Activated T-cell treated with anti-CD3 and anti-CD28 coated beads, Interleukin-2, amount 50 U/mL, for 72 hours (primary cell): ENCODE measurements at regions not wholly inside any gene's neighbourhood (a gene's known extent, or its start where the extent isn't known, plus 50 kb on each side); places are given as distances from the start of the nearest gene placed in this dataset.

Experiments
- ATAC-seq, 2 donors: fragments of 150-1000 bp; cut with Tn5 transposase; replicated peaks in 1 of 2; 2 replicates each; pipeline ENCODE4 v1.10.0; 2021; ENCODE audit warnings: moderate library complexity in 2 of 2, mild to moderate bottlenecking in 1 of 2
- DNase-seq, 2 donors: peaks; one replicate each; pipeline ENCODE4 v3.0.0; 2021 to 2022; ENCODE audit warnings: mixed read lengths in 1 of 2
- H3K27ac Mint-ChIP-seq: one replicate; pipeline ENCODE4 v1.8.0; 2022; ENCODE audit warnings: mild to moderate bottlenecking, moderate library complexity, mixed read lengths
- H3K27me3 Mint-ChIP-seq: one replicate; pipeline ENCODE4 v1.8.0; 2022; ENCODE audit warnings: low read depth, mixed read lengths
- H3K36me3 Mint-ChIP-seq, 2 donors: one replicate each; pipeline ENCODE4 v1.8.0; 2022; ENCODE audit warnings: mixed read lengths in 2 of 2, mild to moderate bottlenecking in 1 of 2; ENCODE audit not compliant: insufficient read depth in 2 of 2
- H3K4me1 Mint-ChIP-seq: one replicate; pipeline ENCODE4 v1.8.0; 2022; ENCODE audit warnings: low read depth, mixed read lengths
- H3K4me3 Mint-ChIP-seq, 2 donors: one replicate each; pipeline ENCODE4 v1.8.0; 2022; ENCODE audit warnings: mild to moderate bottlenecking in 2 of 2, mixed read lengths in 2 of 2, moderate library complexity in 2 of 2
- H3K9me3 Mint-ChIP-seq, 2 donors: one replicate each; pipeline ENCODE4 v1.8.0; 2022; ENCODE audit warnings: mixed read lengths in 2 of 2

DNA sequence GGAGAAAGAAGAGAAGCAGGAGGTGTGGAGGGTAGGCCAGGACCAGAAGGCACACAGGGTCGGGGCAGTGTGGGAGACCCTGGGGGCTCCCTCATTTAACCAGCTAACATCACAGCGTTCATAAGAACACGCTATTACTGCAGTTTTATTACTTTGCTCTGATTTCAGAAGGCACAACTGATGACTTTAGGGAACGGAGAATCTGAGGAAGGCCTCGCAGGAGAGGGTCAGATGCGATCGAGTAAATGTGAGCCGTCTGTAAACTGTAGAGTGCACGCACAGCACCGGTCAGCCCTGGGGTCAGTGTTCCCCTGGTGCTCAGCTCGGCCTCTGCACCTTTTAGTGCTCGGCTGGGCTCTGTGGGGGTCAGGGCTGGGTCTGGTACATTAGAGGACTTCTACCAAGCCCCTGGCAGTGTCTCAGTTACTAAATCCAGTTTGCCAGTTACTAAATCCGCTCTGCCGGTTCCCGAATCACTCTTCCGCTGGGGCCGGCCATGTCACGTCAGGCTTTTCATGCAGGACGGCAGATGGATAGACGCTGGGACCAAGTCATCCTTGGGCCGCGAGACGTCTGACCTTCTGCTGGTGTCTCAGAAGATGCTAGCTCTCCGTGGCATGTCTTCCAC lies 325.9 kb downstream of the SEC14L1 start:
- Mint-ChIP-seq H3K4me3 (peak overlapping the region; percentile 74 to 75), H3K27ac (peak overlapping the region; percentile 83), H3K9me3 (peaks cover 9 to 10% of the 10 kb centered on the region in 2 donors)

GRCh38 chr17:77467521-77467920 lies 326.8 kb downstream of the SEC14L1 start:
- peak overlapping the region; percentile 87 for H3K27ac Mint-ChIP-seq

More for the DNA sequence above, 325.9 kb downstream of the SEC14L1 start:
- no peaks in the 10 kb centered on the region for H3K27me3 Mint-ChIP-seq
- H3K36me3 Mint-ChIP-seq, result peaks cover 21 to 54% of the 10 kb centered on the region in 2 donors
- peaks cover 89% of the 10 kb centered on the region for H3K4me1 Mint-ChIP-seq
- ATAC-seq (no peak), DNase-seq (no peak)

DNA sequence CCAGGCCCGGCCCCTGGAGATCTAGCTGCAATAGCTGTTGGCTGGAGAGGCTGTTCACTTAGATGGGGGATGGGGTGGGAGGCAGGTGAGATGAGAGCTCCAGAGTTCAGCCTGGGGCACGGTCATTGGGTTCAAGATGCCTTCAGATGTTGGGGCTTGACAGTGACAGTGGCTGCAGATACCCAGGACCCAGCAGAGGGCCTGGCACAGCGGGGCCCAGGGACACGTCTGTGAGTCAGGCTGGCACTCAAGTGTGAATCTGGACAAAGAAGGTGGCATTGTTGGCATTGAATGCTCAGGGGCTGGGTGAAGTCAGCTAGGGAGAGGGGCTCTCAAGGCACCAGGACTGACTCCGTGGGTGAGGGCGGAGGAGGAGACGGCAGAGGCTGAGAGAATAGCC lies 328.1 kb downstream of the SEC14L1 start:
- H3K9me3 Mint-ChIP-seq, result peaks cover 9 to 10% of the 10 kb centered on the region in 2 donors
- peaks cover 23 to 46% of the 10 kb centered on the region in 2 donors for H3K36me3 Mint-ChIP-seq
- no peaks in the 10 kb centered on the region for H3K27me3 Mint-ChIP-seq
- DNase-seq (no peak), ATAC-seq (no peak)
- peak overlapping the region in 1 of 2 donors; percentile 2 for H3K4me3 Mint-ChIP-seq
- H3K4me1 Mint-ChIP-seq, result peaks cover 92% of the 10 kb centered on the region
- H3K27ac Mint-ChIP-seq, result peak overlapping the region; percentile 87

More at GRCh38 chr17:77467521-77467920, 326.8 kb downstream of the SEC14L1 start:
- peaks cover 89% of the 10 kb centered on the region for H3K4me1 Mint-ChIP-seq
- ATAC-seq (no peak), DNase-seq (no peak)
- H3K36me3 Mint-ChIP-seq, result peaks cover 21 to 53% of the 10 kb centered on the region in 2 donors
- no peaks in the 10 kb centered on the region for H3K27me3 Mint-ChIP-seq
- H3K9me3 Mint-ChIP-seq, result peaks cover 9 to 10% of the 10 kb centered on the region in 2 donors
- no peak overlapping the region for H3K4me3 Mint-ChIP-seq

GRCh38 chr17:77470330-77470786 lies 329.6 kb downstream of the SEC14L1 start:
- Mint-ChIP-seq H3K4me1 (peaks cover 98% of the 10 kb centered on the region), H3K36me3 (peaks cover 18 to 43% of the 10 kb centered on the region in 2 donors), H3K27me3 (no peaks in the 10 kb centered on the region), H3K27ac (peak overlapping the region; percentile 22), H3K9me3 (peaks cover 9 to 10% of the 10 kb centered on the region in 2 donors), H3K4me3 (peak overlapping the region; percentile 20 to 77)
- ATAC-seq (no peak), DNase-seq (no peak)

DNA sequence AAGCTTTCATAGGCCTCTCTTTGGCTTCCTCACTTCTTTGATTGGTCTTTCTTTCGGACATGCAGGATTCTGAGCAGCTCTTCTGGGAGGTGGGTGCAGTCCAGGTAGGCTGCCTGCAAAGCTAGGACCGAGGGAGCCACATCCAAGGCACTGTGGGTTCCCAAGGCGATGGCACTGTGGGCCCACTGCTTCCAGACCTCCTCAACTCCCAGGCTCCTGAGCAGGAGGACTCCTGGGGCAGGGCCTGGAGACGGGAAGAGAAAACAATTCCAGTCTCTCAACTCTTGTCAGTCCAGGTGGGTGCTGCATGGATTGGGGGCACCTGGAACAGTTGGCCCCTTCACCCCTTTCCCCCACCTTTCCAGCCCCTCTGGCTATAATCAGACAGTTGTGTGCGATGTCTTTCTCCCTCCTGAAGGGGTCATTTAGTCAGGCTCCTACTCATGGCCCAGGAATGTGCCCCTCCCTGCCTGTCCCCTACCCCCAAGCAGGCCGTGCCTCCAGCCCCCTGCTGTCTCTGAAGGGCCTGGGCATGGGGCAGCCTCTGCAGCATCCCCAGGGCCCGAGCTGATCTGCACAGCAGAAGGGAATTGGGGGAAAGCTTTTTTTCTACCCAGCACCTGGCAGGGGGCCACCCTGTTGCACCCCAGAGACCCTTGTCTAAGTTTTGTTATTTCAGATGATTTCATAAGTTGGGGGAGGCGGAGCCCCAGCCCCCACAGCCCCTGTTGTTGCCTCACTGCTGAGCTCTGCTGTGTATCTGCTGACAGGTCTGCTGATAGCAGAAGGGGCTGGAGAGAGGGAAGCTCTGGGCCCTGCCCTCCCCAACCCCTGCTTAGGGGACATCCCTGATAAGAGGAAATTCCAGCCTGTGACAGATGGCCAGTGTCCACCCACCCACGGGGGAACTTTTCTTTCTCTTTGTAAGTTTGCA lies 330.3 kb downstream of the SEC14L1 start:
- Mint-ChIP-seq H3K4me3 (peak overlapping the region; percentile 72 to 77), H3K36me3 (peaks cover 18 to 45% of the 10 kb centered on the region in 2 donors)
- no peak for DNase-seq

GRCh38 chr17:77471984-77472461 lies 331.3 kb downstream of the SEC14L1 start:
- peaks cover 98% of the 10 kb centered on the region for H3K4me1 Mint-ChIP-seq
- DNase-seq, result no peak
- peak overlapping the region; percentile 84 for H3K27ac Mint-ChIP-seq
- ATAC-seq, result no peak
- H3K36me3 Mint-ChIP-seq, result peaks cover 18 to 41% of the 10 kb centered on the region in 2 donors
- no peaks in the 10 kb centered on the region for H3K27me3 Mint-ChIP-seq
- peak overlapping the region; percentile 72 to 77 for H3K4me3 Mint-ChIP-seq
- H3K9me3 Mint-ChIP-seq, result peaks cover 9 to 10% of the 10 kb centered on the region in 2 donors

More for the DNA sequence above, 330.3 kb downstream of the SEC14L1 start:
- H3K27me3 Mint-ChIP-seq, result no peaks in the 10 kb centered on the region
- H3K9me3 Mint-ChIP-seq, result peaks cover 9 to 10% of the 10 kb centered on the region in 2 donors
- peaks cover 98% of the 10 kb centered on the region for H3K4me1 Mint-ChIP-seq
- H3K27ac Mint-ChIP-seq, result peak overlapping the region; percentile 84
- ATAC-seq, result no peak

DNA sequence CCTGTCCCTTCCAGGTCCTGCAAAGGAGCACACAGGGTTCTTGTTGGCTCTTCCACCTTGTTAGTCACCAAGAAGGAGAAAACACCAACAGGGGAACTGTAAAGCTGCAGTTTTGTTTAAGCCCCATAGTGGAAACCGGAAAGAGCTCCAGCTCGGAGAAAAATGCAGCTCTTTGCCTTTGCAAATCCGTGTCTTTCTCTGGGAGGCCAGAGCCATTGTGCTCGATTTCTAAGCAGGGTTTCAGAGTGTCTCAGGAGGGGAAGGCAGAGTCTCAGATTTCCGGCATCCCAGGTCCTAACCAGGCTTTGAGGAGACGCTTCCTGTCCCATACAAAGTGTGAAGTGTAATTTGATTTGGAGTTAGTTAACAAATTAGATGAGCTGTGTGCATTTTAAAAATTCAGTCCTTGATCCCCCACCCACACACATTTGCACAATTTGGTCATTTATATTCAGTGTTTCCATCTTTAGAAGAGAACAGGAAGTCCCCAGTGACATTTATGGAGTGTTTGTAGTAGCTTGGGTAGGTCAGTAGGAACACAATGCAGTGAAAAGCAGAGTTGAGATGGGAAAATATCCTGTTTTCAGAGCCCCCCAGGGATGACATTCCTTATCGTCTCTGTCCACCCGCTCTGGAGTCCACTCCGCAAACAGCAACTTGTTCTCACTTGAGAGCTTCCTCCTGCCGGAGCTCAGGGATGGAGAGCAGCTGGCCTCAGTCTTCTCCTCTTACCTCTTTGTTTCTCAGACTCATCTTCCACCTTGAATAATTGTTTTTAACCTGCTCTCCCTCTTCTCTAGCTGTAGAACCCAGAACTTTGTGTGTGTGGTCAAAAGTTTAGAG lies 331.9 kb downstream of the SEC14L1 start:
- no peaks in the 10 kb centered on the region for H3K27me3 Mint-ChIP-seq
- peaks cover 9 to 10% of the 10 kb centered on the region in 2 donors for H3K9me3 Mint-ChIP-seq
- H3K27ac Mint-ChIP-seq, result peak overlapping the region; percentile 84
- H3K4me1 Mint-ChIP-seq, result peaks cover 100% of the 10 kb centered on the region
- H3K4me3 Mint-ChIP-seq, result peak overlapping the region; percentile 72 to 77
- ATAC-seq (peak; percentile 22 to 27), DNase-seq (peak in 1 of 2 donors; percentile 32)
- H3K36me3 Mint-ChIP-seq, result peaks cover 18 to 42% of the 10 kb centered on the region in 2 donors

DNA sequence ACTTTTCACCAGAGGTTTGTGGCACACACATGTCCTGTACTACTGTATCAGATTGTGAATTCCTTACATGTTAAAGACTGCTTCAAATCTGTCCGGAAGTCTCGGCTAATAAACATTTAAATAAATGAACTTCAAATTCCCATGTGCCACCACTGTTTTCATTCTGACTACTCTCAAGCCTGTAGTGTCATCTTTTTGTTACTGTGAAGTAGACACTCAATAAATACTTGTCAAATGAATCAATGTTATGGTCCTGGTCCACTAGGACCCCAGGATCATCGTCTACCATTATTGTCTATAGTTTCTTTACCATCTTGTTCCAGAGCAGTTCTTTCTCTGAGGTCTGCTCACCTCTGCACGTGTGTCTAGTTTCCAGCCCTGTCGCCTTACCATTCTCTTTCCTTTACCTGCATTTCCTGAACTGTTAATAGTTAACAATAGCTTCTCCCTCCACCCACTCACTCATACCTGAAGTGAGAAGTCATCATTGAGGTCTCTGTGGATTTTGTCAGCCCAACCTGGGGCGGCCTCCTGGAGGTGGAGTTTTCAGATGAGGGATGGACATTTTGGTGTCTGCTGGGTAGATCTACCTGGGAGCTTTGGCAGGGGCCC lies 333.0 kb downstream of the SEC14L1 start:
- H3K4me3 Mint-ChIP-seq, result peak overlapping the region; percentile 72 to 77
- H3K9me3 Mint-ChIP-seq, result peaks cover 9 to 10% of the 10 kb centered on the region in 2 donors
- no peaks in the 10 kb centered on the region for H3K27me3 Mint-ChIP-seq
- DNase-seq, result peak; percentile 62 to 66
- peak overlapping the region; percentile 84 for H3K27ac Mint-ChIP-seq
- ATAC-seq, result peak; percentile 59 to 65
- H3K36me3 Mint-ChIP-seq, result peaks cover 14 to 35% of the 10 kb centered on the region in 2 donors
- peaks cover 98% of the 10 kb centered on the region for H3K4me1 Mint-ChIP-seq

DNA sequence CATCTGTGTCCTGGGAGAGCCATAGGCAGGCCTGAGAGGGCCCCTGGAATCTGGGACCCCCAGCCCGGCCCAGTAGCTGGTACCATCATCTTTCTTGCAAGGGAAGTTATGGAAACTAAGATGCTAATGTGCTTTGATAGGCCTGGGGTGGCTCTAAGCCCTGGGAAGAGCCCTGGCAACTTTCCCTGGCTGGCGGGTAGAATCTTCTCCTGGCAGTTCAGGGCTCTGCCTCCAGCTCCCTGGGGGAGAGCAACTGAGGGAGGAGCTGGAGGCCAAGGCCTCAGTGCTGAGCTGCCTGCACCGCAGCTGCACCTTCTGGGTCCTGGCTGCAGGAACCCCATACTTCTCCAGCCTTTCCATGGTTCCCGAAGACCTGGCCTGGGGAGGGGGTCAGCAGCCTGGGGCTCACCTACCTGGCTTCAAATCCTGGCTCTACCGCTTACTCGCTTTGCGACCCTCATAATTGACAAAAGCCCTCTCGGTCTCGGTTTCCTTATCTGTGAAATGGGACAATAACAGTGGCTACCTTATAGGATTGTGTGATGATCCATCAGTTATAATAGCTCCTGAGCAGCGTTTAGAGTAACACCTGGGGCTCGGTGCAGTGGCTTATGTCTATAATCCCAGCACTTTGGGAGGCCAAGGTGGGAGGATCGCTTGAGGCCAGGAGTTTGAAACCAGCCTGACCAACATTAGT lies 333.7 kb downstream of the SEC14L1 start:
- peak overlapping the region; percentile 84 for H3K27ac Mint-ChIP-seq
- H3K4me3 Mint-ChIP-seq, result peak overlapping the region; percentile 72 to 77
- H3K4me1 Mint-ChIP-seq, result peaks cover 98% of the 10 kb centered on the region
- peaks cover 9 to 10% of the 10 kb centered on the region in 2 donors for H3K9me3 Mint-ChIP-seq
- ATAC-seq (no peak), DNase-seq (no peak)
- H3K36me3 Mint-ChIP-seq, result peaks cover 14 to 30% of the 10 kb centered on the region in 2 donors
- H3K27me3 Mint-ChIP-seq, result no peaks in the 10 kb centered on the region

- Mint-ChIP-seq H3K27ac (peak overlapping the region; percentile 67), H3K36me3 (peaks cover 7 to 22% of the 10 kb centered on the region in 2 donors), H3K27me3 (no peaks in the 10 kb centered on the region), H3K4me1 (peaks cover 95% of the 10 kb centered on the region), H3K4me3 (peak overlapping the region; percentile 72 to 77), H3K9me3 (peaks cover 2 to 3% of the 10 kb centered on the region in 2 donors)
- DNase-seq (peak; percentile 83 to 85), ATAC-seq (peak; percentile 61 to 80)
Observed at GRCh38 chr17:77475016-77475976, 334.5 kb downstream of the SEC14L1 start.

DNA sequence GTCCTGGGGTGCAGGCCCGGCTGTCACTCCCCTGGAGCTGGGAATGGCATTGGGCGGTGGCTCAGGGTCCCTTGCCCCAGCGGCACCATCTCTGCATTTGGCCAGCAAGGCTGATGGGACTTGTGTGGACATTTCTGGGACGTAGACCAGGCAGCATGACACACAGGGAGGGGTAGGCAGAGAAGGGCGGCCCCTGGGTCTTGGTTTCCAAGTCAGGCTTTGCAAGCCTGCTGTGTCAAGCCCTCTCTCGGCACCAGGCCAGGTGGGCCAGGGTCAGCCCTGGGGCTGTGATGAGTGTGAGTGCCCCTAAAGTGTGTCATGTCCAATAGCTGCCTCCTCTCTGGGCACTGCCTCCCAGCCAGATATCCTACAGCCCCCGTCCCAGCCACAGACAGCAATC lies 335.2 kb downstream of the SEC14L1 start:
- no peak overlapping the region for H3K4me3 Mint-ChIP-seq
- H3K27me3 Mint-ChIP-seq, result no peaks in the 10 kb centered on the region
- H3K4me1 Mint-ChIP-seq, result peaks cover 88% of the 10 kb centered on the region
- no peak for ATAC-seq
- H3K36me3 Mint-ChIP-seq, result peaks cover 2 to 16% of the 10 kb centered on the region in 2 donors
- no peak for DNase-seq
- H3K9me3 Mint-ChIP-seq, result no peaks in the 10 kb centered on the region
- H3K27ac Mint-ChIP-seq, result no peak overlapping the region
